ENCODE measurements at regions not wholly inside any gene's neighbourhood (a gene's known extent, or its start where the extent isn't known, plus 50 kb on each side); places are given as distances from the start of the nearest gene placed in this dataset.

- peaks cover 0 to 4% (median 0%) of the 10 kb centered on the region in 4 donors for H3K9me3 ChIP-seq
- no peak for DNase-seq (ENCODE audit: low spot score in 2 of 2)
- H3K27me3 ChIP-seq = no peaks in the 10 kb centered on the region
- TF ChIP-seq CTCF (IDR thresholded peaks at IDR 0.05) (no peak), EP300 (IDR thresholded peaks at IDR 0.05) (no peak), POLR2A (IDR thresholded peaks at IDR 0.05) (no peak)
- no peak overlapping the region for H3K4me3 ChIP-seq
- no peak overlapping the region for H3K27ac ChIP-seq
- WGBS, 2 donors = 28% methylated on average over 3 of the region's 3 CpGs; no CpG with 5 or more reads in 1 of the 2 donors
- H3K4me1 ChIP-seq = no peaks in the 10 kb centered on the region
- no peaks in the 10 kb centered on the region for H3K36me3 ChIP-seq
These were observed 1134.4 kb upstream of the TSPY4 start for GRCh38 chrY:8202837-8203236.

- WGBS, 2 donors = 64% methylated on average over 8 of the region's 8 CpGs; no CpG with 5 or more reads in 1 of the 2 donors
- no peaks in the 10 kb centered on the region for H3K4me1 ChIP-seq
- H3K36me3 ChIP-seq = no peaks in the 10 kb centered on the region
- H3K27ac ChIP-seq = no peak overlapping the region
- TF ChIP-seq POLR2A (IDR thresholded peaks at IDR 0.05) (no peak), CTCF (IDR thresholded peaks at IDR 0.05) (no peak), EP300 (IDR thresholded peaks at IDR 0.05) (no peak)
- no peak overlapping the region for H3K4me3 ChIP-seq
- no peak for DNase-seq (ENCODE audit: low spot score in 2 of 2)
- no peaks in the 10 kb centered on the region for H3K9me3 ChIP-seq
- no peaks in the 10 kb centered on the region for H3K27me3 ChIP-seq
These were observed 1096.1 kb upstream of the TSPY4 start for GRCh38 chrY:8241144-8241543.

GRCh38 chrY:8273807-8274206 is 1063.5 kb upstream of the TSPY4 start:
- no peak for DNase-seq (ENCODE audit: low spot score in 2 of 2)
- Histone ChIP-seq H3K4me1 (no peaks in the 10 kb centered on the region), H3K36me3 (no peaks in the 10 kb centered on the region), H3K4me3 (no peak overlapping the region), H3K27ac (no peak overlapping the region), H3K27me3 (no peaks in the 10 kb centered on the region), H3K9me3 (no peaks in the 10 kb centered on the region)
- no peak for TF ChIP-seq EP300 (IDR thresholded peaks at IDR 0.05)

- no peak for TF ChIP-seq POLR2A (IDR thresholded peaks at IDR 0.05)
- no peak for DNase-seq (ENCODE audit: low spot score in 2 of 2)
- no peaks in the 10 kb centered on the region for H3K4me1 ChIP-seq
- H3K27me3 ChIP-seq = no peaks in the 10 kb centered on the region
- WGBS, 2 donors = 75% methylated on average over 1 of the region's 1 CpG; no CpG with 5 or more reads in 1 of the 2 donors
- no peak overlapping the region for H3K27ac ChIP-seq
- no peaks in the 10 kb centered on the region for H3K36me3 ChIP-seq
- H3K9me3 ChIP-seq = no peaks in the 10 kb centered on the region
- no peak overlapping the region for H3K4me3 ChIP-seq
These were observed 1032.2 kb upstream of the TSPY4 start for GRCh38 chrY:8305021-8305420.

- H3K27me3 ChIP-seq = no peaks in the 10 kb centered on the region
- TF ChIP-seq EP300 (IDR thresholded peaks at IDR 0.05) (no peak), CTCF (IDR thresholded peaks at IDR 0.05) (no peak), POLR2A (IDR thresholded peaks at IDR 0.05) (no peak)
- H3K4me3 ChIP-seq = no peak overlapping the region
- no peaks in the 10 kb centered on the region for H3K4me1 ChIP-seq
- no peak overlapping the region for H3K27ac ChIP-seq
- no peaks in the 10 kb centered on the region for H3K36me3 ChIP-seq
- DNase-seq (ENCODE audit: low spot score in 2 of 2) = no peak
- no peaks in the 10 kb centered on the region for H3K9me3 ChIP-seq
These were observed 1013.2 kb upstream of the TSPY4 start for GRCh38 chrY:8324113-8324512.

- TF ChIP-seq CTCF (IDR thresholded peaks at IDR 0.05) (no peak), EP300 (IDR thresholded peaks at IDR 0.05) (no peak), POLR2A (IDR thresholded peaks at IDR 0.05) (no peak)
These were observed 1010.3 kb upstream of the TSPY4 start for GRCh38 chrY:8326944-8327343.

More at GRCh38 chrY:8326944-8327343, 1010.3 kb upstream of the TSPY4 start:
- Histone ChIP-seq H3K9me3 (no peaks in the 10 kb centered on the region), H3K4me1 (no peaks in the 10 kb centered on the region), H3K27me3 (no peaks in the 10 kb centered on the region), H3K36me3 (no peaks in the 10 kb centered on the region), H3K4me3 (no peak overlapping the region), H3K27ac (no peak overlapping the region)
- 61% methylated on average over 2 of the region's 2 CpGs; no CpG with 5 or more reads in 1 of the 2 donors for WGBS, 2 donors
- DNase-seq (ENCODE audit: low spot score in 2 of 2) = no peak

Measured in tibial nerve (tissue), 4 donors.